ENCODE measurements at regions not wholly inside any gene's neighbourhood (a gene's known extent, or its start where the extent isn't known, plus 50 kb on each side); places are given as distances from the start of the nearest gene placed in this dataset.
A peak's percentile ranks its signal among the peaks of the same experiment; 100 is the strongest.

- intact Hi-C loops (cut with DNase I): no loop called here
- Histone ChIP-seq H3K4me3 (no peak overlapping the region), H3K27me3 (no peaks in the 10 kb centered on the region), H3K36me3 (no peaks in the 10 kb centered on the region), H3K27ac (no peak overlapping the region), H3K9me3 (no peaks in the 10 kb centered on the region), H3K4me1 (no peaks in the 10 kb centered on the region)
- ATAC-seq (peak in 1 of 4 donors; percentile 22), FAIRE-seq (no peak), DNase-seq (no peak)
- WGBS, 2 donors: 50 to 64% methylated on average over 3 of the region's 3 CpGs
- TF ChIP-seq CTCF (IDR thresholded peaks at IDR 0.05): no peak
These were observed 1263.1 kb downstream of the PCDH9 start for GRCh38 chr13:65966991-65967451.

- no peaks in the 10 kb centered on the region for H3K27me3 ChIP-seq
- FAIRE-seq (no peak), DNase-seq (no peak), ATAC-seq (no peak)
- WGBS, 2 donors: 63 to 81% methylated on average over 2 of the region's 2 CpGs
- no peaks in the 10 kb centered on the region for H3K9me3 ChIP-seq
- H3K27ac ChIP-seq: no peak overlapping the region
- no peak overlapping the region for H3K4me3 ChIP-seq
- intact Hi-C loops (cut with DNase I): no loop called here
- H3K36me3 ChIP-seq: no peaks in the 10 kb centered on the region
- no peak for TF ChIP-seq CTCF (IDR thresholded peaks at IDR 0.05)
- no peaks in the 10 kb centered on the region for H3K4me1 ChIP-seq
These were observed 1264.6 kb downstream of the PCDH9 start for GRCh38 chr13:65965501-65965900.

GRCh38 chr13:65964672-65965071, 1265.5 kb downstream of the PCDH9 start:
- DNase-seq (no peak), FAIRE-seq (no peak), ATAC-seq (no peak)
- Histone ChIP-seq H3K4me1 (no peaks in the 10 kb centered on the region), H3K27me3 (no peaks in the 10 kb centered on the region), H3K36me3 (no peaks in the 10 kb centered on the region), H3K9me3 (no peaks in the 10 kb centered on the region), H3K4me3 (no peak overlapping the region), H3K27ac (no peak overlapping the region)
- no peak for TF ChIP-seq CTCF (IDR thresholded peaks at IDR 0.05)
- intact Hi-C loops (cut with DNase I): no loop called here
- WGBS, 2 donors: 55 to 79% methylated on average over 1 of the region's 1 CpG

GRCh38 chr13:65959305-65959704, 1270.8 kb downstream of the PCDH9 start:
- H3K36me3 ChIP-seq: no peaks in the 10 kb centered on the region
- FAIRE-seq: no peak

GRCh38 chr13:65946387-65946786, 1283.7 kb downstream of the PCDH9 start:
- Histone ChIP-seq H3K36me3 (no peaks in the 10 kb centered on the region), H3K27me3 (no peaks in the 10 kb centered on the region), H3K9me3 (no peaks in the 10 kb centered on the region), H3K27ac (no peak overlapping the region), H3K4me1 (no peaks in the 10 kb centered on the region), H3K4me3 (no peak overlapping the region)
- TF ChIP-seq CTCF (IDR thresholded peaks at IDR 0.05): no peak
- intact Hi-C loops (cut with DNase I): no loop called here
- ATAC-seq (no peak), DNase-seq (no peak), FAIRE-seq (no peak)
- WGBS, 2 donors: 62 to 85% methylated on average over 4 of the region's 4 CpGs

More at GRCh38 chr13:65959305-65959704, 1270.8 kb downstream of the PCDH9 start:
- H3K27ac ChIP-seq: no peak overlapping the region
- no peaks in the 10 kb centered on the region for H3K9me3 ChIP-seq
- no peak overlapping the region for H3K4me3 ChIP-seq
- H3K4me1 ChIP-seq: no peaks in the 10 kb centered on the region
- 87 to 92% methylated on average over 2 of the region's 2 CpGs for WGBS, 2 donors
- no peaks in the 10 kb centered on the region for H3K27me3 ChIP-seq
- intact Hi-C loops (cut with DNase I): no loop called here
- no peak for DNase-seq
- no peak for ATAC-seq
- no peak for TF ChIP-seq CTCF (IDR thresholded peaks at IDR 0.05)

Data from pancreas (tissue), 10 donors.